ENCODE measurements at regions not wholly inside any gene's neighbourhood (a gene's known extent, or its start where the extent isn't known, plus 50 kb on each side); places are given as distances from the start of the nearest gene placed in this dataset.

DNA sequence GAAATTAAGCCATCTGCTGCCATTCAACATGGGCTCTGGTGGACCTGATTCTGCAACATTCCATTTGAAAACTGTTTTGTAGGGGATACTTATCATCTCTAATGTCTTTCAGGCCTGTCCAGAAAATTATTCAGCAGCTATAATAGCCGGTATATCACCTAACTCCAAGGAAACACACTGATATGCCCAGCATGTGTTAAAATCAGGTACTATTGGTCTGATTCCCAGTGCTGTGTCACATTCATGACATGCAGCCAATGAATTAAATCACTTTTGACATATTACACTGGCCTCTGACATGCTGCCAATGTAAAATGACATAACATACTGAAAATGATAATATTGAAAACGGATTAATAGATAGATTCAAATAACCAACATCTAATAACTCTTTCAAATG is 60.5 kb upstream of the IRX5 start (continued):
- no peak for TF ChIP-seq ETS1 (IDR thresholded peaks at IDR 0.05)
- no peak for TF ChIP-seq CREB1 (CRISPR knock-in tag; IDR thresholded peaks at IDR 0.05; ENCODE audit: low read depth)
- no peak for TF ChIP-seq STAT1 (IDR thresholded peaks at IDR 0.05; ENCODE audit: unreplicated experiment)
- TF ChIP-seq NANOG (IDR thresholded peaks at IDR 0.05; ENCODE audit: borderline replicate concordance): no peak

DNA sequence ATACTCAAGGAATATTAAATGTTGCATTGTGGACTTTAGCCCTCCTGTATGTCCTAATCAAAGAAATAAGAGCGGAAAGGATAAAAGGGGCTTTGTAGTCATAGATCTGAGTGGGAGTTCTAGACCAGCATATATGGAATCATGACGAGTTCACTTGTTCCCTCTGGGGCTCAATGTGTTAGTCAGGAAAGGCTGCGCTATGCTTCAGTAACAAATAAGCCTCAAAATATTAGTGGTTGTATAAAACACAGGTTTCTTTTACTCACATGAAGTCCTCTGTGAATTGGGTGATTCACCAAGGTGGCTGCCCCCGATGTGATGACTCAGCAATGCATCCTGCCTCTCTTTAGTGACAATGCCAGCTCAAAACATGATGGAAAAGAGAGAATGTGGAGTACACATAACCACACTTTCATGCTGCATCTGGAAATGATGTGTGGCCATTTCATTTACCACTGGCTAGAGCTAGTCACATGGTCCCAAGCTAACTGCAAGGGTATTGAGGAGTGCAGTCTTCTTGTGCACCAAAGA is 63.3 kb upstream of the IRX5 start:
- DNase-seq (ENCODE audit: low spot score): no peak
- peaks cover 3% of the 10 kb centered on the region; the same call in 1 of the 3 replicates for H3K36me3 Mint-ChIP-seq (ENCODE audit: low read depth)
- Histone ChIP-seq H2AFZ (no peak overlapping the region), H3K4me3 (no peak overlapping the region), H3K4me1 (ENCODE audit: insufficient read depth) (no peaks in the 10 kb centered on the region), H3K9me2 (ENCODE audit: insufficient read depth) (peaks cover 10% of the 10 kb centered on the region; the same call in 1 of the 2 replicates), H4K20me1 (replicated peaks; ENCODE audit: insufficient read depth) (no peaks in the 10 kb centered on the region), H3K36me3 (ENCODE audit: insufficient read depth) (no peaks in the 10 kb centered on the region), H3K79me2 (replicated peaks; ENCODE audit: insufficient read depth) (no peaks in the 10 kb centered on the region), H3K27ac (ENCODE audit: low read depth) (no peak overlapping the region), H3K4me2 (no peak overlapping the region), H3K27me3 (ENCODE audit: insufficient read depth) (no peaks in the 10 kb centered on the region), H3F3A (replicated peaks; ENCODE audit: low read depth) (no peaks in the 10 kb centered on the region)
- no peak overlapping the region for H3K27ac Mint-ChIP-seq
- H3K4me3 Mint-ChIP-seq: no peak overlapping the region
- H3K27me3 Mint-ChIP-seq (ENCODE audit: insufficient read depth, low read depth, poor library complexity): no peaks in the 10 kb centered on the region
- H3K9me3 Mint-ChIP-seq: peaks cover 10% of the 10 kb centered on the region; the same call in 2 of the 3 replicates
- TF ChIP-seq JUNB (IDR thresholded peaks at IDR 0.05; ENCODE audit: unreplicated experiment): no peak
- TF ChIP-seq, protein P1, sequence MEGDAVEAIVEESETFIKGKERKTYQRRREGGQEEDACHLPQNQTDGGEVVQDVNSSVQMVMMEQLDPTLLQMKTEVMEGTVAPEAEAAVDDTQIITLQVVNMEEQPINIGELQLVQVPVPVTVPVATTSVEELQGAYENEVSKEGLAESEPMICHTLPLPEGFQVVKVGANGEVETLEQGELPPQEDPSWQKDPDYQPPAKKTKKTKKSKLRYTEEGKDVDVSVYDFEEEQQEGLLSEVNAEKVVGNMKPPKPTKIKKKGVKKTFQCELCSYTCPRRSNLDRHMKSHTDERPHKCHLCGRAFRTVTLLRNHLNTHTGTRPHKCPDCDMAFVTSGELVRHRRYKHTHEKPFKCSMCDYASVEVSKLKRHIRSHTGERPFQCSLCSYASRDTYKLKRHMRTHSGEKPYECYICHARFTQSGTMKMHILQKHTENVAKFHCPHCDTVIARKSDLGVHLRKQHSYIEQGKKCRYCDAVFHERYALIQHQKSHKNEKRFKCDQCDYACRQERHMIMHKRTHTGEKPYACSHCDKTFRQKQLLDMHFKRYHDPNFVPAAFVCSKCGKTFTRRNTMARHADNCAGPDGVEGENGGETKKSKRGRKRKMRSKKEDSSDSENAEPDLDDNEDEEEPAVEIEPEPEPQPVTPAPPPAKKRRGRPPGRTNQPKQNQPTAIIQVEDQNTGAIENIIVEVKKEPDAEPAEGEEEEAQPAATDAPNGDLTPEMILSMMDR (conservative IDR thresholded peaks at IDR 0.05; ENCODE audit: low read depth in 2 of 2): no peak
- no peak for ATAC-seq
- H3K4me1 Mint-ChIP-seq: peaks cover 7% of the 10 kb centered on the region; the same call in 2 of the 3 replicates

DNA sequence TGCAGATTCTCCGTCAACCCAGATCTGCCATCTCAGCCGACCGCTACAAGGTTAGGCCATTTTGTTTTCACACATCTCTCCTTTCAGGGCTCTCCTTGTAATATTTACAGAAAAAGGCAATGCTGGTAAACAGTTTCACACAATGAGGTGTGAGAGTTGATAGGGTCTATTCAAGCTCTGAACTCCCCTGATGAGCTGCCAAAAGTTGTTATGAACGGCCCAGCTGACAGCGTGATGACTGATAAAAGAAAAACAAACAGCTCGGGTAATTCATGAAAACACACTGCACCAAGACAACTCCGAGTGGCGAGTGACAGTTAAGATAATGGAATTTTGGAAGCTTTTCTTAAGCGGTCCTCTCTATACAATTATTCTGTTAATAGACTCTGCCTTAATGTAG is 68.1 kb upstream of the IRX5 start:
- Histone ChIP-seq H3K4me2 (no peak overlapping the region), H3K27ac (ENCODE audit: low read depth) (no peak overlapping the region), H3K4me3 (no peak overlapping the region), H3K4me1 (ENCODE audit: insufficient read depth) (no peaks in the 10 kb centered on the region), H3K27me3 (ENCODE audit: insufficient read depth) (no peaks in the 10 kb centered on the region), H4K20me1 (replicated peaks; ENCODE audit: insufficient read depth) (no peaks in the 10 kb centered on the region), H3F3A (replicated peaks; ENCODE audit: low read depth) (no peaks in the 10 kb centered on the region), H3K9me2 (ENCODE audit: insufficient read depth) (0 out of 2 replicates have a peak, but pooled peaks cover 2% of the 10 kb centered on the region), H3K36me3 (ENCODE audit: insufficient read depth) (no peaks in the 10 kb centered on the region), H2AFZ (0 out of 2 replicates have a peak overlapping the region, but pooled peaks have one; percentile 53), H3K79me2 (replicated peaks; ENCODE audit: insufficient read depth) (no peaks in the 10 kb centered on the region)
- Mint-ChIP-seq H3K27ac (no peak overlapping the region), H3K9me3 (peaks cover 4% of the 10 kb centered on the region; the same call in 1 of the 3 replicates), H3K4me3 (no peak overlapping the region), H3K27me3 (ENCODE audit: insufficient read depth, low read depth, poor library complexity) (no peaks in the 10 kb centered on the region), H3K4me1 (peaks cover 7% of the 10 kb centered on the region; the same call in 2 of the 3 replicates), H3K36me3 (ENCODE audit: low read depth) (0 out of 3 replicates have a peak, but pooled peaks cover 3% of the 10 kb centered on the region)
- ATAC-seq (no peak), DNase-seq (ENCODE audit: low spot score) (no peak)
- no peak for TF ChIP-seq STAT1 (IDR thresholded peaks at IDR 0.05; ENCODE audit: unreplicated experiment)
- TF ChIP-seq EZH2phosphoT487 (IDR thresholded peaks at IDR 0.05; ENCODE audit: unreplicated experiment): no peak
- no peak for TF ChIP-seq CREB1 (CRISPR knock-in tag; IDR thresholded peaks at IDR 0.05; ENCODE audit: low read depth)
- no peak for TF ChIP-seq JUNB (IDR thresholded peaks at IDR 0.05; ENCODE audit: unreplicated experiment)
- TF ChIP-seq, protein P2, sequence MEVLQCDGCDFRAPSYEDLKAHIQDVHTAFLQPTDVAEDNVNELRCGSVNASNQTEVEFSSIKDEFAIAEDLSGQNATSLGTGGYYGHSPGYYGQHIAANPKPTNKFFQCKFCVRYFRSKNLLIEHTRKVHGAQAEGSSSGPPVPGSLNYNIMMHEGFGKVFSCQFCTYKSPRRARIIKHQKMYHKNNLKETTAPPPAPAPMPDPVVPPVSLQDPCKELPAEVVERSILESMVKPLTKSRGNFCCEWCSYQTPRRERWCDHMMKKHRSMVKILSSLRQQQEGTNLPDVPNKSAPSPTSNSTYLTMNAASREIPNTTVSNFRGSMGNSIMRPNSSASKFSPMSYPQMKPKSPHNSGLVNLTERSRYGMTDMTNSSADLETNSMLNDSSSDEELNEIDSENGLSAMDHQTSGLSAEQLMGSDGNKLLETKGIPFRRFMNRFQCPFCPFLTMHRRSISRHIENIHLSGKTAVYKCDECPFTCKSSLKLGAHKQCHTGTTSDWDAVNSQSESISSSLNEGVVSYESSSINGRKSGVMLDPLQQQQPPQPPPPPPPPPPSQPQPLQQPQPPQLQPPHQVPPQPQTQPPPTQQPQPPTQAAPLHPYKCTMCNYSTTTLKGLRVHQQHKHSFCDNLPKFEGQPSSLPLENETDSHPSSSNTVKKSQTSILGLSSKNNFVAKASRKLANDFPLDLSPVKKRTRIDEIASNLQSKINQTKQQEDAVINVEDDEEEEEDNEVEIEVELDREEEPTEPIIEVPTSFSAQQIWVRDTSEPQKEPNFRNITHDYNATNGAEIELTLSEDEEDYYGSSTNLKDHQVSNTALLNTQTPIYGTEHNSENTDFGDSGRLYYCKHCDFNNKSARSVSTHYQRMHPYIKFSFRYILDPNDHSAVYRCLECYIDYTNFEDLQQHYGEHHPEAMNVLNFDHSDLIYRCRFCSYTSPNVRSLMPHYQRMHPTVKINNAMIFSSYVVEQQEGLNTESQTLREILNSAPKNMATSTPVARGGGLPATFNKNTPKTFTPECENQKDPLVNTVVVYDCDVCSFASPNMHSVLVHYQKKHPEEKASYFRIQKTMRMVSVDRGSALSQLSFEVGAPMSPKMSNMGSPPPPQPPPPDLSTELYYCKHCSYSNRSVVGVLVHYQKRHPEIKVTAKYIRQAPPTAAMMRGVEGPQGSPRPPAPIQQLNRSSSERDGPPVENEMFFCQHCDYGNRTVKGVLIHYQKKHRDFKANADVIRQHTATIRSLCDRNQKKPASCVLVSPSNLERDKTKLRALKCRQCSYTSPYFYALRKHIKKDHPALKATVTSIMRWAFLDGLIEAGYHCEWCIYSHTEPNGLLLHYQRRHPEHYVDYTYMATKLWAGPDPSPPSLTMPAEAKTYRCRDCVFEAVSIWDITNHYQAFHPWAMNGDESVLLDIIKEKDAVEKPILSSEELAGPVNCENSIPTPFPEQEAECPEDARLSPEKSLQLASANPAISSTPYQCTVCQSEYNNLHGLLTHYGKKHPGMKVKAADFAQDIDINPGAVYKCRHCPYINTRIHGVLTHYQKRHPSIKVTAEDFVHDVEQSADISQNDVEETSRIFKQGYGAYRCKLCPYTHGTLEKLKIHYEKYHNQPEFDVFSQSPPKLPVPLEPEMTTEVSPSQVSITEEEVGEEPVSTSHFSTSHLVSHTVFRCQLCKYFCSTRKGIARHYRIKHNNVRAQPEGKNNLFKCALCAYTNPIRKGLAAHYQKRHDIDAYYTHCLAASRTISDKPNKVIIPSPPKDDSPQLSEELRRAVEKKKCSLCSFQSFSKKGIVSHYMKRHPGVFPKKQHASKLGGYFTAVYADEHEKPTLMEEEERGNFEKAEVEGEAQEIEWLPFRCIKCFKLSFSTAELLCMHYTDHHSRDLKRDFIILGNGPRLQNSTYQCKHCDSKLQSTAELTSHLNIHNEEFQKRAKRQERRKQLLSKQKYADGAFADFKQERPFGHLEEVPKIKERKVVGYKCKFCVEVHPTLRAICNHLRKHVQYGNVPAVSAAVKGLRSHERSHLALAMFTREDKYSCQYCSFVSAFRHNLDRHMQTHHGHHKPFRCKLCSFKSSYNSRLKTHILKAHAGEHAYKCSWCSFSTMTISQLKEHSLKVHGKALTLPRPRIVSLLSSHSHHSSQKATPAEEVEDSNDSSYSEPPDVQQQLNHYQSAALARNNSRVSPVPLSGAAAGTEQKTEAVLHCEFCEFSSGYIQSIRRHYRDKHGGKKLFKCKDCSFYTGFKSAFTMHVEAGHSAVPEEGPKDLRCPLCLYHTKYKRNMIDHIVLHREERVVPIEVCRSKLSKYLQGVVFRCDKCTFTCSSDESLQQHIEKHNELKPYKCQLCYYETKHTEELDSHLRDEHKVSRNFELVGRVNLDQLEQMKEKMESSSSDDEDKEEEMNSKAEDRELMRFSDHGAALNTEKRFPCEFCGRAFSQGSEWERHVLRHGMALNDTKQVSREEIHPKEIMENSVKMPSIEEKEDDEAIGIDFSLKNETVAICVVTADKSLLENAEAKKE (CRISPR knock-in tag; IDR thresholded peaks at IDR 0.05): no peak
